PC-3 (cell line): ENCODE measurements at regions not wholly inside any gene's neighbourhood (a gene's known extent, or its start where the extent isn't known, plus 50 kb on each side); places are given as distances from the start of the nearest gene placed in this dataset.

ENCODE experiments used
- EZH2 ChIP-seq: fragments of 300-600 bp; sonication (generic); IDR thresholded peaks from one replicate; pipeline ENCODE4 v1.6.1; 2017; ENCODE audit warnings: antibody characterized with exemption, mild to moderate bottlenecking, low read length; ENCODE audit not compliant: unreplicated experiment
- EZH2phosphoT487 ChIP-seq: fragments of 300-600 bp; sonication (generic); IDR thresholded peaks from 2 replicates; pipeline ENCODE4 v1.6.1; 2018; ENCODE audit warnings: mild to moderate bottlenecking, antibody characterized with exemption, low read length, borderline replicate concordance
- TF ChIP-seq, protein P1 (sequence below): fragments of 300-600 bp; sonication (generic); conservative IDR thresholded peaks from 2 replicates; pipeline ENCODE4 v1.5.1; 2017; ENCODE audit warnings: antibody characterized with exemption, low read depth, mild to moderate bottlenecking, low read length

DNA sequence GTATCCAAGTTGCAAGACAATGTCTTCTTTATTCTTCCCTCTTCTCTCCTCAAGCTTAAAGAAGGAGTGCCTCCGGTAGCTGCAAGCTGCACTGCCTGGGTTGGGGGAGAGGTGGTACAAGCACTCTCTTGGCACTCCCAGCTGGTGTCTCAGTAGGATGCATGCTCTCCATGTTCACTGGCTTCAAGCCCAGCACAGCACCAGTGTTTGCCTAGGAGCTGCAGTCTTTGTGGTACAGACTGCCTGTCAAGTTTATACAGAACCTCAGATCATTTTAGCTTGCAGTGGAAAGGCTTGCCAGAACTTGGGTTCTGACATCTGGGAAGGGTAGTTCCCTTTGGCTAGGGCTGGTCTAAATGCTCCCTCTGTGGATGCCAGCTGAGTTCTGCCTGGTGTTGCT is 505.6 kb downstream of the MAN2A1 start:
- TF ChIP-seq, protein P1, sequence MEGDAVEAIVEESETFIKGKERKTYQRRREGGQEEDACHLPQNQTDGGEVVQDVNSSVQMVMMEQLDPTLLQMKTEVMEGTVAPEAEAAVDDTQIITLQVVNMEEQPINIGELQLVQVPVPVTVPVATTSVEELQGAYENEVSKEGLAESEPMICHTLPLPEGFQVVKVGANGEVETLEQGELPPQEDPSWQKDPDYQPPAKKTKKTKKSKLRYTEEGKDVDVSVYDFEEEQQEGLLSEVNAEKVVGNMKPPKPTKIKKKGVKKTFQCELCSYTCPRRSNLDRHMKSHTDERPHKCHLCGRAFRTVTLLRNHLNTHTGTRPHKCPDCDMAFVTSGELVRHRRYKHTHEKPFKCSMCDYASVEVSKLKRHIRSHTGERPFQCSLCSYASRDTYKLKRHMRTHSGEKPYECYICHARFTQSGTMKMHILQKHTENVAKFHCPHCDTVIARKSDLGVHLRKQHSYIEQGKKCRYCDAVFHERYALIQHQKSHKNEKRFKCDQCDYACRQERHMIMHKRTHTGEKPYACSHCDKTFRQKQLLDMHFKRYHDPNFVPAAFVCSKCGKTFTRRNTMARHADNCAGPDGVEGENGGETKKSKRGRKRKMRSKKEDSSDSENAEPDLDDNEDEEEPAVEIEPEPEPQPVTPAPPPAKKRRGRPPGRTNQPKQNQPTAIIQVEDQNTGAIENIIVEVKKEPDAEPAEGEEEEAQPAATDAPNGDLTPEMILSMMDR, result no peak
- TF ChIP-seq EZH2 (no peak), EZH2phosphoT487 (no peak)
